Activated T-cell treated with anti-CD3 and anti-CD28 coated beads, Interleukin-2, amount 50 U/mL, for 72 hours (primary cell): ENCODE measurements at regions not wholly inside any gene's neighbourhood (a gene's known extent, or its start where the extent isn't known, plus 50 kb on each side); places are given as distances from the start of the nearest gene placed in this dataset.
"Not testable (repeated sequence)": the region's sequence is repeated elsewhere in the genome, so short reads cannot be mapped to it uniquely, and the experiment has no call there.

Experiments
- ATAC-seq, 2 donors: fragments of 150-1000 bp; cut with Tn5 transposase; replicated peaks in 1 of 2; 2 replicates each; pipeline ENCODE4 v1.10.0; 2021; ENCODE audit warnings: moderate library complexity in 2 of 2, mild to moderate bottlenecking in 1 of 2
- DNase-seq, 2 donors: peaks; one replicate each; pipeline ENCODE4 v3.0.0; 2021 to 2022; ENCODE audit warnings: mixed read lengths in 1 of 2
- H3K27ac Mint-ChIP-seq: one replicate; pipeline ENCODE4 v1.8.0; 2022; ENCODE audit warnings: mild to moderate bottlenecking, moderate library complexity, mixed read lengths
- H3K27me3 Mint-ChIP-seq: one replicate; pipeline ENCODE4 v1.8.0; 2022; ENCODE audit warnings: low read depth, mixed read lengths
- H3K36me3 Mint-ChIP-seq, 2 donors: one replicate each; pipeline ENCODE4 v1.8.0; 2022; ENCODE audit warnings: mixed read lengths in 2 of 2, mild to moderate bottlenecking in 1 of 2; ENCODE audit not compliant: insufficient read depth in 2 of 2
- H3K4me1 Mint-ChIP-seq: one replicate; pipeline ENCODE4 v1.8.0; 2022; ENCODE audit warnings: low read depth, mixed read lengths
- H3K4me3 Mint-ChIP-seq, 2 donors: one replicate each; pipeline ENCODE4 v1.8.0; 2022; ENCODE audit warnings: mild to moderate bottlenecking in 2 of 2, mixed read lengths in 2 of 2, moderate library complexity in 2 of 2
- H3K9me3 Mint-ChIP-seq, 2 donors: one replicate each; pipeline ENCODE4 v1.8.0; 2022; ENCODE audit warnings: mixed read lengths in 2 of 2

GRCh38 chr15:44817797-44818196 is 81.5 kb downstream of the TRIM69 start:
- H3K4me1 Mint-ChIP-seq, H3K4me3 Mint-ChIP-seq, H3K36me3 Mint-ChIP-seq, DNase-seq, H3K27me3 Mint-ChIP-seq, ATAC-seq, H3K9me3 Mint-ChIP-seq, H3K27ac Mint-ChIP-seq: not testable (repeated sequence)

DNA sequence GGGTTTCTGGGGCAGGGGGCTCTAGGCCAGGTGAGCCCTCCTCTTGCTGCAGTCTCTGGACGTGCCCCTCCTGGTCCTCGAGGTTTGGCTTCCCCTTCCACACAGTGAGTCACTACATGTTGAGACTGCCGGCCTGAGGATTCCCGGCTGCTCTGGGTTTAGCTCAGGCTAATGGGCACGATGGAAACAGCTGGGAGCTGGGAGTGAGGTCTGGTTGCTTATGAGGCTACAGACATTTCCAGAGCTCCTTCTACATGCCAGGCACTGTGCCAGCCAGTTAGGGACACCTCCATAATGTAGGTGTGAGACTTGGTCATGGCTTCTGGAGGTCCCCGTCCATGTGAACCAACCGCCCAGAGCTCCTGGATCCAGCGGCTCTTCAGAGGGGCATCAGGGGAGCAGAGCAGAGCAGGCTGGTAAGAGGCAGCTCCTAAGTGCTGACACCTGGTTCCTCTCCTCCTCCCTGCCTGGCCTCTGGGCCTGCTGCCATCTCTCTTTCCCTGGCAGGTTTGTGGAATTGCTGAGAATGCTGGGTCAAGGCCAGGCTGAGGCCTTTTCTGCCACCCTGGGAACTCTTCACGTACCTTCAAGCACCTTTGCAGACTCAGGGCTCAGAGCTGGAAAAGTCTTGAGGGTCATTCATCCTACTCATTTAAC is 83.1 kb downstream of the TRIM69 start:
- H3K27ac Mint-ChIP-seq, H3K27me3 Mint-ChIP-seq, ATAC-seq, H3K9me3 Mint-ChIP-seq, DNase-seq, H3K4me1 Mint-ChIP-seq, H3K4me3 Mint-ChIP-seq, H3K36me3 Mint-ChIP-seq: not testable (repeated sequence)

- H3K4me3 Mint-ChIP-seq, H3K27ac Mint-ChIP-seq, H3K36me3 Mint-ChIP-seq, H3K9me3 Mint-ChIP-seq, DNase-seq, ATAC-seq, H3K4me1 Mint-ChIP-seq, H3K27me3 Mint-ChIP-seq: not testable (repeated sequence)
Measured at GRCh38 chr15:44820535-44820934, 84.2 kb downstream of the TRIM69 start.

GRCh38 chr15:44820967-44821366 is 84.6 kb downstream of the TRIM69 start:
- H3K36me3 Mint-ChIP-seq, result not testable (repeated sequence)

DNA sequence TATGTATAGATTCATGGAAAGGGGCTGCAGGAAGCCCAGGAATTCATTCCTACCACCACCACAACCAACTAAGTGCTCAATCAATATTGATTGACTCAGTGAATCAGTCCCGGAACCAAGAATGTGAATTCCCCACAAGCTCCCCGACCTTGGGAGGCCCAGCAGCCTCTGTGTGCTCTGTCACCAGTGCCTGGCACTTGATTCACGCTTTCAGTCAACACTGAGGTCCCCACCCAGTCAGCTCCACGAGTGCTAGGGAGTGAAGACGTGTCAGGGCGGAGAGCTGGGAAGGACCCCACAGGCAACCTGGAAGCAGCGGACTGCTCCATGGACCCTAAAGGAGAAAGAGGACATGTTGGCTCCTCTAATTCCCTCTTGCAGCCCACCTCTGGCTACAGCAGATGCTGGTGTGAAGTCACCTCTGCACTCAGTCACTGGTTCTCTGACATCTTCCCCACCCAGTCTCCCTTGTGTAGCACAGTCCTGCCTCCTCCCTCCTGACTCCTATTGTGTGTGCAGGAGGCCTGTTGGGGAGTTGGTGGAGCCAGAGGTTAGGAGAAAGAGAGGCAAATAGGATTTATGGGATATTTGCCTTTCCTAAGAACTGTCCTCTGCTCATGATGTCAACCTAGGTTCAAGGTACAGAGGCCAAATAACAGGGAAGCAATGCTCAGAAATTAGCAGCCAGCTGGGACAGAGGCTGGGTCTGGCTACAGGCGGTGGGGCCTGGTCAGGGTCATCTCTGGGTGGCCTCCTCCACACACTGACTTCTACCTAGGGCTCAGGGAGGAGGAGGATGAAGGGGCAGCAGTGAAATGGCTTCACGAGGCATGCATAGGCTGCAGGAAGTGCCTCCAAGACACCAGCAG is 88.2 kb downstream of the TRIM69 start:
- not testable (repeated sequence) for H3K27ac Mint-ChIP-seq, H3K4me3 Mint-ChIP-seq, H3K4me1 Mint-ChIP-seq, ATAC-seq, H3K36me3 Mint-ChIP-seq, H3K9me3 Mint-ChIP-seq, DNase-seq, H3K27me3 Mint-ChIP-seq

More at GRCh38 chr15:44820967-44821366, 84.6 kb downstream of the TRIM69 start:
- not testable (repeated sequence) for ATAC-seq, H3K4me1 Mint-ChIP-seq, H3K4me3 Mint-ChIP-seq, H3K9me3 Mint-ChIP-seq, DNase-seq, H3K27me3 Mint-ChIP-seq, H3K27ac Mint-ChIP-seq

DNA sequence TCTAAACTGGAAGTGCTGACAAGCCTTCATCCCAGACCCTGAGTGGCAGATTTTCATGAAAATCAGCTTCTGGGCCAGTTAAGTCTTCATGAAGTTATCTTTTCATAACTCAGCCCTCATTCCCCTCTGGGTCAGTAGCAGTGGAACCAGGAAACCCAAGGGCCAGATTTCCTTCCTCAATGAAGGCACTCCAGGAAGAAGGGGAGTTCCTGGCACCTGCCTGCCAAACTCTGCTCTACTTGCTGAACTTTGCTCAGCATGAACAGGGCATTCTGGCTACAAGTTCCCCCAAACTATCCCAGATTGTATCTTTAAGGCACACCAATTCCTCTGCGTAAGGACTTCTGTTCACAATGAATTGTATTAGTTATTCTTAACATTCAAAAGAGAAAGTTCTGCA is 90.3 kb downstream of the TRIM69 start:
- not testable (repeated sequence) for H3K9me3 Mint-ChIP-seq, H3K27me3 Mint-ChIP-seq, H3K27ac Mint-ChIP-seq, H3K36me3 Mint-ChIP-seq, ATAC-seq, H3K4me3 Mint-ChIP-seq, DNase-seq
- H3K4me1 Mint-ChIP-seq, result peaks cover 12% of the 10 kb centered on the region

GRCh38 chr15:44828229-44828914 is 92.0 kb downstream of the TRIM69 start:
- H3K4me1 Mint-ChIP-seq, result peaks cover 12% of the 10 kb centered on the region
- H3K27ac Mint-ChIP-seq, ATAC-seq, H3K9me3 Mint-ChIP-seq, DNase-seq, H3K27me3 Mint-ChIP-seq, H3K4me3 Mint-ChIP-seq, H3K36me3 Mint-ChIP-seq: not testable (repeated sequence)

- peaks cover 12% of the 10 kb centered on the region for H3K4me1 Mint-ChIP-seq
- H3K36me3 Mint-ChIP-seq, H3K27ac Mint-ChIP-seq, H3K27me3 Mint-ChIP-seq, H3K9me3 Mint-ChIP-seq, H3K4me3 Mint-ChIP-seq, ATAC-seq, DNase-seq: not testable (repeated sequence)
Measured at GRCh38 chr15:44829150-44829549, 92.8 kb downstream of the TRIM69 start.

DNA sequence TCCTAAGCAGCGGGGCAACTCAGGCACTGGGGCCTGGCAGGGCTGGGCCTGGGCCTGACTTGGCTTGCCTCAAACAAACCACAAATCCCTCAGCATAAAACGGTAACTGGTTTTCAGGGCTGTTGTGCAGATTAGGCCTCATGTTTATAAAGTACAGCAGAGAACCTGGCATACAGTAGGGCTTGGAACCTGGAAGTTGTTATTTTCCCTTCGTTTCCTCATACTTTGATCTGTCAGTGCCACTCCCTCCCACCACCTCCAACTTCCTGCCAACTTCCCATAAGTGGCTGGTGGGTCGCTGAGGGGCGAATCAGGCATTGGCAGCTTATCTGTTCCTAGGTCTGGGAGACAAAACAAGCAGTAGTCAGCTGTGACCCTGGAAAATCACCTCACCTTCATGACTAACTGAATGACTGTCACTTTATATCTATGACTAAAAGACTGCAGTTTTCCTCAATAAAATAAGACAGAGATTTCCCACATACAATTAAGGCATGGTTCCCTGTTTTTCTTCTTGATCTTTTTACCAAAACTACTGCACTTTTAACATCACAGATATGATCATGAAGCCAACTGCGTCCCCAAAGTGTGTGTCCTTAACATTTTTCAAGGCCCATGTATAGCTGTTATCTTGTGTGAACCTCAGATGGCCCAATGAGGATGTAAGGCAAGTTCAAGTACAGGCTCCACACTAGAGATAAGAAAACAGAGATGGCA is 94.5 kb downstream of the TRIM69 start:
- not testable (repeated sequence) for H3K9me3 Mint-ChIP-seq, H3K36me3 Mint-ChIP-seq, DNase-seq, H3K27me3 Mint-ChIP-seq
- Mint-ChIP-seq H3K4me3 (peak overlapping the region in 1 of 2 donors; percentile 24), H3K27ac (peak overlapping the region; percentile 29), H3K4me1 (peaks cover 12% of the 10 kb centered on the region)
- ATAC-seq, result peak; percentile 37 to 43

GRCh38 chr15:44831409-44831741 is 95.0 kb downstream of the TRIM69 start:
- ATAC-seq, DNase-seq, H3K4me3 Mint-ChIP-seq, H3K36me3 Mint-ChIP-seq, H3K27me3 Mint-ChIP-seq, H3K9me3 Mint-ChIP-seq, H3K27ac Mint-ChIP-seq: not testable (repeated sequence)
- peaks cover 12% of the 10 kb centered on the region for H3K4me1 Mint-ChIP-seq

DNA sequence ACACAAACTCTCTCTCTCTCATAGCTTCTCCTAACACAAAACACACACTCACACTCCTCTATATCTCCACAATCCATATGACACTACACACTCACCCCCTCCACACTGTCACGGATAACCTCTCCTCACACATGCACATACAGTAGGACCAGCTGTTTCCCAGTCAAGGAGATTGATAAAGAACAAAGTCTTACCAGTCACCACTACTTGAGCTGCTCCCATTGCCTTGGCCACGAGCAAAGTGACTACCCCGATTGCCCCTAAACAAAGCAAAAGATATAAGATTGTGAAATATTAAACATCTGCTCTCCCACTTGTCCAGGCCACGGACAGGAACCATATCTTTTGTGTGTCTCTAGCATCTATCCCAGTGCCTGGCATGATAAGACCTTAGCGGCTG is 95.8 kb downstream of the TRIM69 start:
- peaks cover 12% of the 10 kb centered on the region for H3K4me1 Mint-ChIP-seq
- not testable (repeated sequence) for H3K9me3 Mint-ChIP-seq, H3K4me3 Mint-ChIP-seq, ATAC-seq, DNase-seq, H3K36me3 Mint-ChIP-seq, H3K27me3 Mint-ChIP-seq, H3K27ac Mint-ChIP-seq

DNA sequence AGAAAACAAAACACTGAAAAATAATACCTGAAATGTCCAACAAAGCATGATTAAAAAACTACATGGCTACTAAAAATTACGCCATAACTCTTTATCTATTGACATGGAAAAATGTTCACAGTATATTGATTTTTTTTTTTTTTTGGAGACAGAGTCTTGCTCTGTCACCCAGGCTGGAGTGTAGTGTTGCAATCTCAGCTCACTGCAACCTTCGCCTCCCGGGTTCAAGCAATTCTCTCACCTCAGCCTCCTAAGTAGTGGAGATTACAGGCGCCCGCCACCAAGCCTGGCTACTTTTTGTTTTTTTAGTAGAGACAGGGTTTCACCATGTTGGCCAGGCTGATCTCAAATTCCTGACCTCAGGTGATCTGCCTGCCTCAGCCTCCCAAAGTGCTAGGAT is 96.8 kb downstream of the TRIM69 start:
- H3K27ac Mint-ChIP-seq, ATAC-seq, DNase-seq, H3K27me3 Mint-ChIP-seq, H3K36me3 Mint-ChIP-seq, H3K4me3 Mint-ChIP-seq, H3K9me3 Mint-ChIP-seq: not testable (repeated sequence)
- peaks cover 12% of the 10 kb centered on the region for H3K4me1 Mint-ChIP-seq

DNA sequence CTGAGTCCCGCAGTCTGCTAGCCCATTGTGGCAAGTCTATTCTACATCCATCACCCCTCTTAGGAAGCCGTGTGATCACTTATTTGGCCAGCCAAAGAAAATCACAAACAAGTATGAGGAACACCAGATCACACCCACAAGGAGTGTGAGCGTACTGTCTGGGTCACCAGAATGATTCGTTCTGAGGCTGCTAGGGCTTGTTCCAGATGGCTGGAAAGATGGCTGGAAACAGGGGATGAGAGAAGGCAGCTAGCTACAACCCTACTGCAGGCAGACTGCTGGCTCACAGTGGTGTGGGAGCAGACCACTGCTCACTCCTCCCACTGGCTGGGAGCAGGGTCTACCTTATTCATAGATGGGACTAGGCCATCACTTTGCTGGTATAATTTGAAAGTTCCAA is 97.4 kb downstream of the TRIM69 start:
- not testable (repeated sequence) for DNase-seq, H3K27ac Mint-ChIP-seq, H3K36me3 Mint-ChIP-seq, H3K27me3 Mint-ChIP-seq, ATAC-seq, H3K9me3 Mint-ChIP-seq, H3K4me3 Mint-ChIP-seq
- H3K4me1 Mint-ChIP-seq, result peaks cover 14% of the 10 kb centered on the region
